GM21825 (cell line): ENCODE measurements at regions not wholly inside any gene's neighbourhood (a gene's known extent, or its start where the extent isn't known, plus 50 kb on each side); places are given as distances from the start of the nearest gene placed in this dataset.
"Not testable (repeated sequence)": the region's sequence is repeated elsewhere in the genome, so short reads cannot be mapped to it uniquely, and the experiment has no call there.

ENCODE experiments used
- ATAC-seq: cut with Tn5 transposase; IDR thresholded peaks from one replicate; pipeline ENCODE4 v1.9.1; 2021; ENCODE audit warnings: mild to moderate bottlenecking, moderate library complexity; ENCODE audit not compliant: unreplicated experiment

DNA sequence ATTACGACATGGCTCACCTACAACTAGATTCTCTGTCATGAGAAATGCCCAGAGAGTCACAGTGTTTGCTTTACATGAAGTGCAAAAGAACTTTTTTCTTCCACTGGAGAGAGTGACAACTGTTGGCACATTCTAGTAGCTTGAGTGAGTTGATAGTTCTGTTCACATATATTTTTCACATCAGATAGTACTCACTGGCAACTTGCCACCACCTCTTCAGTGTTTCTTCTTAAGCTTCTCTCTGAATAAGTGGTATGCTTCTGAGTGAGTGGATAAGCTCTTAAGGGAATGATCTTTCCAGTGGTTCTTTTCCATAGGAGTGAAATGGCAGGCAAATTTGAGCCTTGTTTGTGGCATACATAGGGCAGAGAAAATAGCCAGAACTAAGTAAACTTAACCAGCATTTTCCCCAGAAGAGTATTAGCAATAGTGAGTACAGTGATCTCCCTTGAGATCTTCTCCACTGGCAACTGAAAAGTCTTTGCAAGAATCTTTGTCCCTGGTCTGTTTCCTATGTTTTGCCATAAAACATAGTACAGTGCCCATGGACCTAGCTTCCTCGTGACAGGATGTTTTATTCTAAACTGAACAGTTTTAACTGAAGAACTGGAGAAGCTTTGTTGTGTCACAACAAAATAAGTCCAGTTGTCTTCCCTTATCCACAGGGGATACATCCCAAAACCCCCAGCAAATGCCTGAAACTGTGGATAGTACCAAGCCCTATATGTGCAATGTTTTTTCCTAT lies 125.4 kb upstream of the CDK13 start:
- ATAC-seq: no peak

DNA sequence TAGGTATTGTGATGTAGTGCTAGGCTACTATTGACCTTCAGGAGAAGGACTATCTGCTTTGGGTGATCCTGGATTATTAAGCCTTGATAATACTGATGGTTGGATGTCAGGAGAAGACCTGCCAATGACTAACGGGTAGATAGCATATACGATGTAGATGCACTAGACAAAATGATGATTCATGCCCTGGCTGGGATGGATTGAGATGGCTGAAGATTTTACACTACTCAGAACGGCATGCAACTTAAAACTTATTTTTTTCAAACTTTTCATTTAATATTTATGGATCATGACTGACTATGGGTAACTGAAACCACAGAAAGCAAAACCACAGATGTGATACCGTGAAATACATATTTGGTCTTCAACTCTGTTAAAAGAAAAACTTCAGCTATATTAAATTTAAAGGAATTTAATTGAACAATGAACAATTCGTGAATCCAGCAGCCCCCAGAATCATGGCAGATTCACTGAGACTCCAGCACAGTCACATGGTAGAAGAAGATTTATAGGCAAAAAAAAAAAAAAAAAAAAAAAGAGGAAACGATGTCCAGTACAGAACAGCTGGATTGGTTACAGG lies 124.6 kb upstream of the CDK13 start:
- ATAC-seq: no peak

DNA sequence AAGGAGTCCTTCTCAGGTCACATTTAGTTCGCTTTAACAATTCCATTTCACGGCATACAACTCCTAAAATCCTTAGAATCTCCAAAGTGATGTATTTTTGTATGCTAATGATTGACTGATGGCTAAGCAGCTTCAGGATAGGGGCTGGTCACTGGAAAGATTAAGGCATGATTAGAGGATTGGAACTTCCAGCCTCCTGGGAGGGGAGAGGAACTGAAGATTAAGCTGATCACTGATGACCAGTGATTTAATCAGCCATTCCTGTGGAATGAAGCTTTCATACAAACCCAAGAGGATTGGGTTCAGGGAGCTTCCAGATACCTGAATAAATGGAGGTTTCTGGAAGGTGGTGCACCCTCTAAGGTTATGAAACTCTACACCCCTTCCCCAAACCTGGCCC lies 123.9 kb upstream of the CDK13 start:
- no peak for ATAC-seq

DNA sequence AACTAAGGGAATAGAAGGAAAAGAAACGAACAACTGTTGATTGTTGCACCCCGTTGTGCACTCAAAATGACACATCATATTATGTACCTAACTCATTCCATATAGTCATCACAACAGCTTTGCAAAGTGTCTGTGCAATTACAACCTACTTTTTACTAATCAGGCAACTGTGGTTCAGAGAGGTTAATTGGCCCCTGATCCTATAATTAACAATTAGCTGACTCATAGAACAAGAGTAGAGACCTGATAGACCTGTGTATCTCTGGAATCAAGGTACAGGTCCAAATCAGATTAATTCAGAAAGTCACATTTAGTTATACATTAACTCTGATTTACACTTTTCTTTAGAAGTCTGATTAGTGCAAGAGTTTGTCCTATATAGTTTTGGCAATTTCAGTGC lies 122.5 kb upstream of the CDK13 start:
- no peak for ATAC-seq

DNA sequence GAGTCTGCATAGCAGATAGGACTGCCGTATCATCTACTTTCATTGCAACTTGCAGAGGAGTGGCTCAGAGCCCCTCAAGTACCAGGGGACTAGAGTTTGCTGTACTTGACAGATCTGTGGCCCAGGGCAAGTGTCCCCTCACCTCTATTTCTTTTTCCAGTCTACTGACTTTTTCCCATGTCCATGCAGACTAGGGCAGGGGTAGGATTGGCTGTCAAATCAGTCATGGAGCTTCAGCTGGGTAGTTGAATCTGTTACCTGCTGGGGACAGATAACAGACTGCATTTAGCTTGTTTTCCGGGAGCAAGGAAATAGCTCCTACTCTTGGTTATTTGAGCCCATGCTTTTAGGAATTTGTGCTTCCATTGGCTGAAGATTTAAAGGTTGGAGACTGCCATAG lies 121.0 kb upstream of the CDK13 start:
- no peak for ATAC-seq

DNA sequence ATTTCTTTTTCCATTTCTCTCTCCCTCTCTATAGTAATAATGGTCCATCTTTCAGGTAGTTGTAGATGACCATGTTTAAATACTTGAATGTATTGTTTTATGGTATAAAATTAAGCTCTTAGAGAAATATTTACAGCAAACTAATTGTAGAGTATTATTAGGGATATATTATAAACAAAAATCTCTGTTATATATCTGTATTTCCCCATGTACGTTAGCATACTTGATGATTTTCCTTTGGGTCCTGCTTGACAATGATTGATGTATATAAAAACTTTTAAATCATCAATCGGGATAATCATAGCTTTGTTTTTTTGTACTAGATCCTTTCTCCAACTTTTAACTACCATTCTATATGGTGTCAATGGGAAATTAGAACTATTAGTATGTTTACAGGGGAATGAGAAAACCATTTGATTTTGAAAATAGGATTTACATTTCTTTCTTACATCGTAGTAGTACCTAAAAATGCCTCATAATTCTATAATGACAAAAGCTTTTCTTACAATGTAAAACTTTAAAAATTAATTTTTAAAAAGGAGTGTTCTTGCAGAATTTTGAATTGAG lies 117.5 kb upstream of the CDK13 start:
- no peak for ATAC-seq

DNA sequence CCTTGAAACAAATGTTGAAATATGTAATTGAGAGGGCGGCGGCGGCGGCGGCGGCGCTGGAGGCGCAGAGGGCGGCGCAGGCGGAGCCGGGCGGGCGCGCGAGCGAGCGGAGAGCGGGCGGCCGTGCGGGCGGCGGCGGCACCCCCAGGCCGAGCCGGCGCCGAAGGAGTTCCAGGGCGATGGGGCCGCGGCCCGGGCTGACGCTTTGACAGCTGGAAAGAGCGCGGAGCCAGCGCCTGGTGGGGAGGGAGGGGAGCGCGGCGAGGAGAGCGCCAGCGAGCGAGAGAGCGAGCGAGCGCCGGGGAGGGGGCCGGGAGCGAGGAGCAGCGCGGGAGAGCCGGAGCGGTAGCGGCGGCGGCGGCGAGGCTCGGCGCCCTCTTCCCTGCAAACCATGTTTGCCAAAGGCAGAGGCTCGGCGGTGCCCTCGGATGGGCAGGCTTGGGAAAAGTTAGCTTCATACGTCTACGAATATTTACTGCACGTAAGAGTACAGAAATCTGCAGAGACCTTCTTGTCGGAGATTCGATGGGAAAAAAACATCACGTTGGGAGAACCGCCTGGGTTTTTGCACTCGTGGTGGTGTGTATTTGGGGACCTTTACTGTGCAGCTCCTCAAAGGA lies 116.8 kb upstream of the CDK13 start:
- ATAC-seq: not testable (repeated sequence)

DNA sequence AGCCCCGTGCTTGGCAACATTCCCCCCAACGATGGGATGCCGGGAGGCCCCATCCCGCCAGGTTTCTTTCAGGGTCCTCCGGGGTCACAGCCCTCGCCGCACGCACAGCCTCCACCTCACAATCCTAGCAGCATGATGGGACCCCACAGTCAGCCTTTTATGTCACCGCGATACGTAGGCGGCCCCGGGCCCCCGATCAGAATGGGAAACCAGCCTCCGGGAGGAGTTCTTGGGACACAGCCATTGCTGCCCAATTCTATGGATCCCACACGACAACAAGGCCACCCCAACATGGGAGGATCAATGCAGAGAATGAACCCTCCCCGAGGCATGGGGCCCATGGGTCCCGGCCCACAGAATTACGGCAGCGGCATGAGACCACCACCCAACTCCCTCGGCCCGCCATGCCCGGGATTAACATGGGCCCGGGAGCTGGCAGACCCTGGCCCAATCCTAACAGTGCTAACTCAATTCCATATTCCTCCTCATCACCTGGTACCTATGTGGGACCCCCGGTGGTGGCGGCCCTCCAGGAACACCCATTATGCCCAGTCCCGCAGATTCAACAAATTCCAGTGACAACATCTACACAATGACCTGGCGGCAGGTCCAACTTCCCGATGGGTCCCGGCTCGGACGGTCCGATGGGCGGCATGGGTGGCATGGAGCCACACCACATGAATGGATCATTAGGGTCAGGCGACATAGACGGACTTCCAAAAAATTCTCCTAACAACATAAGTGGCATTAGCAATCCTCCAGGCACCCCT lies 116.0 kb upstream of the CDK13 start:
- ATAC-seq: not testable (repeated sequence)

DNA sequence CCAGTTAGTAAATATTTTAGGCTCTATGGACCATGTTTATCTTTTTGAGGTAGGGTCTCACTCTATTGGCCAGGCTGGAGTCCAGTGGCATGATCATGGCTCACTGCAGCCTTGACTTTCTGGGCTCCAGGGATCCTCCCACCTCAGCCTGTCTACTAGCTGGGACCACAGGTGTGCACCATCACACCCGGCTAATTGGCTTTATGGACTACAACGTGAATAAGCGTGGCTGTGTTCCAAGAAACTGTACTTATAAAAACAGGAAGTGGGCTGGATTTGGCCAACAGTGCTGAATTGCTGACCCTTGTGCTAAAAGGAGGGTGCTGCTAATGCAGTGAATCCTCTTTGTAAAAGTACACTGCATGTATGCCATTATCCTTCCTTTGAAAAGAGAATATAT lies 111.7 kb upstream of the CDK13 start:
- no peak for ATAC-seq

DNA sequence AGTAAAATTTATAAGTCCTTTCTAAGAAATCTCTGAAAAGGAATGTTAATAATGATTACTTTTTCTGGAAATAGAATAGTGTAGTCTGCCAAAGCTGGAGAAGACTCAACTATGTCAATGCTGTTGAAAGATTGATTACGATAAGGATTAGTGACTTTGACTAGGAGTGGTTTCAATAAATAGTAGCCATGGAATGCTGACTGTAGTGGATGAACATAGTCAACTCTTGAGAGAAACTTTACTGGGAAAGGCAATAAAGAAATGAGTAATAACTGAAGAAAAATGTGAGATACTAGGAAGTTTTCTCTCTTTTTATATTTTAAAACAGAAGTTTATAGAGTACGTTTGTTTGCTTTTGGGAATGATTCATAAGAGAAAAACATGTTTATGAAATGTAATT lies 105.0 kb upstream of the CDK13 start:
- ATAC-seq: no peak

DNA sequence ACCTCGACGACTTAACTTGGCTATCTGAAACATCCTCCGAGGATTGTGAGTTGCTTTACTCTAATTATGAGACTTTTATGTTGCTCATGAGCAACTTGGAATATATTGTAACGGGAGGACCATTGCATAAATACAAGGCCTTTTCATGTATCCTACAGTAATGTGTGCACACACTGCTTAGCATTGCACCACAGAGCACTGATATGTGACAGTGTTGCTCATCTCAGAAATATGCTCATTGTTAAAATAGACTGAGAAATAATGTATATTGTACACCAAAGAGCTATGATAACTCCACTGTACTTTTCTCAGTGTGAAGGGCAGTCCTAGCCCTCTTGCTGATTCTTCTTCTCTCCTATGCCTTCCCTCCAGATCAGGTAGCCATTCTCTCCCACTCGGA lies 102.8 kb upstream of the CDK13 start:
- ATAC-seq: no peak

DNA sequence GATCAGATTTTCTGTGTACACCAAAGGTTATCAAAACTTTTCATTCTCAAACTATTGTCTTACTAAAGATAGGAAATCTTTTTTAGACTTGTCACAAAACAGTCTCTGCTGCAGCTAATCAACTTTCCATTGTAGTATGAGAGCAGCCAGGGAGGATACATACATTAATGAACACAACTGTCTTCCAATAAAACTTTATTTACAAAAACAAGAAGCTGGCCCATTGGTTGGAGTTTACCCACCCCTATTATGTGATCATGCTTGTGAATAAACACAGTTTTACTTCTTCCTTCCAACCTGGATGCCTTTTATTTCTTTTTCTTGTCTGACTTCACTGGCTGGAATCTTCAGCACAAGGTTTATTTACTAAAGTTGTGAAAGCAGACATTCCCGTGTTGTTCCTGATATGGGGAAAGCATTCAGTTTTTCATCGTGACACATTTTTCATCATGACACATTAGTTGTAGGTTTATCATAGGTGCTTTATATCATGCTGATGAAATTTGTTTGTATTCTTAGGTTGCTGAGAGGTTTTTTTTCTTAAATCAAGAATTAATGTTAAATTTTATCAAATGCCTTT lies 98.5 kb upstream of the CDK13 start:
- no peak for ATAC-seq

DNA sequence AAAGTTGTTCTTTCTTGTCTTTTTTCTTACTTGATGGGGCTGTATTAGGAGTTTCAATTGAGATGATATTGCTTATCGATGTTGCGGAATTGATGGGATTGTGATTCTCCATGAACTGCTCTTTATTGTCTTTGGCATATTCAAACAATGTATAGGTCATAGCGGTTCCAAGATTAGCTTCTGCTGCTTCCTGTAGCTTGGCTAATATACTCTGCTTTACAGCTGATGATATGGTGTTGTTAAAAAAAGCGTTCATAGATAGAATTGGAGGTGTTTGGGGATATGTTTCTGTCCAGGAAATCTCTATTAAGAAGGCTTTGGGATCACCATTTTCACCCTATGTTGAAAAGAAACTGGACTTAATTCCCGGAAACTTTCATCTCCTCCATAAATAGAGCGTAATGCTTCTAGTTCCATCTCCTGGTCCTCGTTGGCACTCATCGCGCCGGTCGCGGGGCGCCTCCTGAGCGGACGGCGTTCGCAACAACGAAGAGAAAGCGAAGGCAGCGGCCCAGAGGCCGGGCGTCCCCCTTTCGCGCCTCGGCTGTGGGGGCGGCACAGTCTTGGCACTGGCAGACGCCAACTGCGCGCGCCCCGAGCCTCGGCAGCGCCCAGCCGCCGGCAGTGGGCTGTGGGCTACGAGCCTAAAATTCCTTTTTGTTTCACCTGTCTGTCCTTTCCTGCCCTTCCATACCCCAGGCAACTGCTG lies 95.3 kb upstream of the CDK13 start:
- ATAC-seq: peak; percentile 97

DNA sequence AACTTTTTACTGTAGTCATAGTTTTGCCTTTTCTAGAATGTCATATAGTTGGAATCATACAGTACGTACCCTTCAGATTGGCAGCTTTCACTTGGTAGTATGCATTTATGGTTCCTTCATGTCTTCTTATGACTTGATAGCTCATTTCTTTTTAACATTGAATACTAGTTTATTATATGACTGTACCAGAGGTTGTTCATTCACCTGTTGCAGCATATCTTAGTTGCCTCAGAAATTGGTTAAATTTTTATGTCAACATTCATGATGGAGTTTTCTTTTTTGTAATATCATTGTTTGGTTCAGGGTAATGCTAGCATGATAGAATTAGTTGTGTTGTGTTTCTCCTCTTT lies 94.8 kb upstream of the CDK13 start:
- no peak for ATAC-seq

DNA sequence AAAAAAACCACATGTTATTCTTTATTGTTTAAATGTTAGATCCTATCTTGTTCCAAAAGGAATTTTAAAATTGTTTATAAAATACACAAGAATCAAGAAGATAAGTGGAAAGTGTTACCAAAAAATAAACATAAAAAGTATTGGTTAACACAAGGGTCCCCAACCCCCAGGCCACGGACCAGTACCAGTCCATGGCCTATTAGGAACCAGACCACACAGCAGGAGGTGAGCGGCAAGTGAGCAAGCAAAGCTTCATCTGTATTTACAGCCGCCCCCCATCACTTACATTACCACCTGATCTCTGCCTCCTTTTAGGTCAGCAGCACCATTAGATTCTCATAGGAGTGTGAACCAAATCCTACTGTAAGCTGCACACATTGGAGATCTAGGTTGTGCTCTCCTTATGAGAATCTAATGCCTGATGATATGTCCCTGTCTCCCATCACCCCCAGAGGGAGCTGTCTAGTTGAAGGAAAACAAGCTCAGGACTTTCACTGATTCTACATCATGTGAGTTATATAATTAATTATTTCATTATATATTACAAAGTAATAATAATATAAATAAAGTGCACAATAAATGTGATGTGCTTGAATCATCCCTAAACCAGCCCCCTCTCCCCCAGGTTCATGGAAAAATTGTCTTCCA lies 86.3 kb upstream of the CDK13 start:
- not testable (repeated sequence) for ATAC-seq

DNA sequence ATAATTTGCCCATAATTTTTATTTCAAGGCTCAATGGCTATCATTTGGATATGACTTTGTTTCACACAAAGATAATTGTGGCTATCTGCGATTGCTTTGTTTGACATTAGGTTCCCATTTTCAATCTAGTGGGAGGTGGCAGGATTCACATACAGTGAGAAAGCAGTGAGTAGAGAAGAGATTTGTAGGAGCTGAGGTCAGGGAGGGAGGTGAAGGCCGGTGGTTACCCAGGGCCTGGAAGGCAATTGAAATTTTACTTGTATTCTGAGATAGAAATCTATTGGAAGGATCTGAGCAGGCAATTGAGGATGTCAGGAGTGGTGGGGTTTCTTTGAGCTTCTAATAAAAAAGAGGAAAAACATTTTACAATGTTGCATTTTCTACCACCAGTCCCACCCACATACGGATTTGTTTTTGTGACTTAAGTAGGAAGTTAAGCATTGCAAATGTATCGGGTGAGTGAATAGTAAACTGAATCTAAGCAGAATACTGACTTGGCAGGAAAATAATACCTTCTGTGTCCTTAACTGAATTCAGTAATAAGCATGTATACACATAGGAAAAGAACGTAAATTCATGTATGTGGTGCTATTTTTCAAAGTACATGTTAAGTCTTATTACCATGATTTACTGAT lies 80.1 kb upstream of the CDK13 start:
- ATAC-seq: not testable (repeated sequence)

DNA sequence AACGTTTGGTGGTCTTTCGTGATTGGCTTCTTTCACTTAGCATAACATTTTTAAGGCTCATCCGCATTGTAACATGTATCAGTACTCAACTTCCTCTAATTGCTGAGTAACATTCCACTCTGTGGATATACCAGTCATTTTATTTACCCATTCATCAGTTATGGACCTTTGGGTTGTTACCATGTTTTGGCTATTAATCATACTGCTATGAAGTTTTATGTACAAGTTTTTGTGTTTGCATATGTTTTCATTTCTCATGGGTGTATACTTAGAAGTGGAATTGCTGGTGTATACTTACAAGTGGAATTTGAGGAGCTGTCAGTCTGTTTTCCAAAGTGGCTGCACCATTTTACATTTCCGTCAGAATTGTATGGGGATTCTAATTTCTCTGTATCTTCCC lies 78.4 kb upstream of the CDK13 start:
- not testable (repeated sequence) for ATAC-seq

DNA sequence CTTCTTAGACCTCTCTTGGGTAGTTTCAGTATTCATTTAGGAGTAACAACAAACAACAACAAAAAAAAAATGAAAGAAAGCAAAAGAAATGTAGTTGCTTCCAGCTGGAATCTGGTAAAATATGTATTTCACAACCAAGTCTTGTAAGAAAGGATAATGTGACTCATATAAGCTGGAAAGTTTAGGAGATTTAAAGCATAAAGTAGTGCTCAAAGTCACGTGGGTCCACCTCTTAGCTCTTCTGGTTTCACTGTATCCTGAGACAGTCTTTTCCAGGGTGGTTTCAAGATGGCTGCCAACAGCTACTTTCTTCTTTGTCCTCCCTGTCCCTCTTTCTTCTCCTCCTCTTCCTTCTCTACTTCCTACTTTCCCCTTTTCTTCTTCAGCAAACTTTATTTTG lies 69.5 kb upstream of the CDK13 start:
- no peak for ATAC-seq

DNA sequence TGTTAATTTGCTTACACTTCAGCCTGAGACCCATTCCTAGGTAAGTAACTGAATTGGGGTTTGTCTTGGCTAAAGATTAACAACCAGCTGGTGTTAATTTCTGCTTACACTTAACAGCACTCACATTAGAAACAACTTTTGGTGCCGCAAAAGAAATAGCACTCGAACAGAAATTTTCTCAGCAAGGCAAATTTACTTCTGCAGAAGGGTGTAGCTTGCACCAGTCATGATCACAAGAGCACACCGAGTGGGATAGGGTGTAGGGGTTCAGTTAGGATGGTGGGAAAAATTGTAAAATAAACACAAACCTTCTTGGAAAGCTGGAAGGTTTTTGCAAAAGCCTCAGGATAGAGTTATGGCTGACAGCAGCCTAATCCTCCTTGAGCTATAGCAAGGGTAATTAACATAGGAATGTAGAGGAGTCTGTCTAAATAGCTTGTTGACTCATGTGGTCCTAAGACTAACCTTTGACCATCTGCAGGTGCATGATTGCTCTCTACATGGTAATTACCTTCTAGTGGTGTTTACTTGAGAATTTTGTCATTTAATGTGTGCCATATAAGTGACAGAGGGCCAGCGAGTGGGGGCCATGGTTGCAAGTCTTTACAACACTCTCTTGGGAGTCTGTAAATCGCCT lies 67.8 kb upstream of the CDK13 start:
- no peak for ATAC-seq
